Chondrocyte (in vitro differentiated cells): ENCODE measurements at regions not wholly inside any gene's neighbourhood (a gene's known extent, or its start where the extent isn't known, plus 50 kb on each side); places are given as distances from the start of the nearest gene placed in this dataset.

ENCODE experiments used
- DNase-seq: peaks from one replicate; pipeline ENCODE4 v3.0.0; 2021; ENCODE audit warnings: mixed read lengths, low spot score
- H3K27ac Mint-ChIP-seq: one replicate; pipeline ENCODE4 v1.8.0; 2021; ENCODE audit warnings: mild to moderate bottlenecking, moderate library complexity, mixed read lengths; ENCODE audit not compliant: unreplicated experiment
- H3K27me3 Mint-ChIP-seq: 2 replicates; pipeline ENCODE4 v1.8.0; 2021; ENCODE audit warnings: low read depth, mixed read lengths
- H3K36me3 Mint-ChIP-seq: 2 replicates; pipeline ENCODE4 v1.8.0; 2021; ENCODE audit warnings: low read depth, mixed read lengths
- H3K4me1 Mint-ChIP-seq: 2 replicates; pipeline ENCODE4 v1.8.0; 2021; ENCODE audit warnings: low read depth, mild to moderate bottlenecking, mixed read lengths
- H3K4me3 Mint-ChIP-seq: one replicate; pipeline ENCODE4 v1.8.0; 2021; ENCODE audit warnings: mild to moderate bottlenecking, moderate library complexity, mixed read lengths; ENCODE audit not compliant: unreplicated experiment
- H3K9me3 Mint-ChIP-seq: 2 replicates; pipeline ENCODE4 v1.8.0; 2021; ENCODE audit warnings: low read depth, mixed read lengths
- TF ChIP-seq, protein P1 (sequence below): fragments of 200-600 bp; sonication (generic); IDR thresholded peaks from 2 replicates; pipeline ENCODE4 v1.5.0; 2021; ENCODE audit warnings: antibody characterized with exemption, mild to moderate bottlenecking, moderate library complexity

DNA sequence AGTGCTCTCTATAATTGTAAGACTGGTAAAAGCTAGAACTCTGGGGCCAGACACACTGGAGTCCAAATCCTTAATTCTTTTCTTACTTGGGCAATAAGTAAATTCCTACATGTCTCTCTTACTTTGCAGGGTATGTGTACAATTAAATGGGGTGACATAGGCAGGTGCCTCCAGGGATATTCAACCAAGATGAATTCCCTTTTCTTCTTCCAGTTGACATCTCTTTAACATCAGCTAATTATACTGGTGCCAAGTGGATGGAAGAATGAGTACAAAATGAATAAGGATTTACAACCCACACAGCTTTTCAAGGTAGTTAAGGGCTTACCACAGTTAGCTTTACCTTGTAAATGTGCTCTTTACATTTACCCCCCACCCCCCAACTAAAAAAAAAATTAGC is 295.5 kb upstream of the GADL1 start:
- no peaks in the 10 kb centered on the region for H3K27me3 Mint-ChIP-seq
- TF ChIP-seq, protein P1, sequence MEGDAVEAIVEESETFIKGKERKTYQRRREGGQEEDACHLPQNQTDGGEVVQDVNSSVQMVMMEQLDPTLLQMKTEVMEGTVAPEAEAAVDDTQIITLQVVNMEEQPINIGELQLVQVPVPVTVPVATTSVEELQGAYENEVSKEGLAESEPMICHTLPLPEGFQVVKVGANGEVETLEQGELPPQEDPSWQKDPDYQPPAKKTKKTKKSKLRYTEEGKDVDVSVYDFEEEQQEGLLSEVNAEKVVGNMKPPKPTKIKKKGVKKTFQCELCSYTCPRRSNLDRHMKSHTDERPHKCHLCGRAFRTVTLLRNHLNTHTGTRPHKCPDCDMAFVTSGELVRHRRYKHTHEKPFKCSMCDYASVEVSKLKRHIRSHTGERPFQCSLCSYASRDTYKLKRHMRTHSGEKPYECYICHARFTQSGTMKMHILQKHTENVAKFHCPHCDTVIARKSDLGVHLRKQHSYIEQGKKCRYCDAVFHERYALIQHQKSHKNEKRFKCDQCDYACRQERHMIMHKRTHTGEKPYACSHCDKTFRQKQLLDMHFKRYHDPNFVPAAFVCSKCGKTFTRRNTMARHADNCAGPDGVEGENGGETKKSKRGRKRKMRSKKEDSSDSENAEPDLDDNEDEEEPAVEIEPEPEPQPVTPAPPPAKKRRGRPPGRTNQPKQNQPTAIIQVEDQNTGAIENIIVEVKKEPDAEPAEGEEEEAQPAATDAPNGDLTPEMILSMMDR, result no peak
- H3K4me1 Mint-ChIP-seq, result peaks cover 16% of the 10 kb centered on the region
- peaks cover 1% of the 10 kb centered on the region for H3K36me3 Mint-ChIP-seq
- DNase-seq, result no peak
- H3K27ac Mint-ChIP-seq, result no peak overlapping the region
- peaks cover 5% of the 10 kb centered on the region for H3K9me3 Mint-ChIP-seq
- H3K4me3 Mint-ChIP-seq, result no peak overlapping the region

GRCh38 chr3:31191354-31191753 is 296.9 kb upstream of the GADL1 start:
- no peak overlapping the region for H3K27ac Mint-ChIP-seq
- H3K36me3 Mint-ChIP-seq, result peaks cover 1% of the 10 kb centered on the region
- H3K27me3 Mint-ChIP-seq, result no peaks in the 10 kb centered on the region
- no peak for DNase-seq
- H3K4me3 Mint-ChIP-seq, result no peak overlapping the region
- peaks cover 9% of the 10 kb centered on the region for H3K4me1 Mint-ChIP-seq
- TF ChIP-seq, protein P1, result no peak
- peaks cover 5% of the 10 kb centered on the region for H3K9me3 Mint-ChIP-seq

GRCh38 chr3:31193429-31193828 is 299.0 kb upstream of the GADL1 start:
- Mint-ChIP-seq H3K4me3 (no peak overlapping the region), H3K27ac (no peak overlapping the region), H3K36me3 (peaks cover 1% of the 10 kb centered on the region), H3K27me3 (no peaks in the 10 kb centered on the region), H3K4me1 (peaks cover 3% of the 10 kb centered on the region), H3K9me3 (peaks cover 5% of the 10 kb centered on the region)
- DNase-seq, result no peak
- TF ChIP-seq, protein P1, result no peak

- H3K27ac Mint-ChIP-seq, result no peak overlapping the region
- TF ChIP-seq, protein P1, result no peak
- no peak overlapping the region for H3K4me3 Mint-ChIP-seq
- peaks cover 5% of the 10 kb centered on the region for H3K9me3 Mint-ChIP-seq
- H3K36me3 Mint-ChIP-seq, result peaks cover 1% of the 10 kb centered on the region
- DNase-seq, result no peak
- H3K27me3 Mint-ChIP-seq, result no peaks in the 10 kb centered on the region
- peaks cover 3% of the 10 kb centered on the region for H3K4me1 Mint-ChIP-seq
These were observed 299.4 kb upstream of the GADL1 start for GRCh38 chr3:31193871-31194270.

GRCh38 chr3:31196261-31196660 is 301.8 kb upstream of the GADL1 start:
- H3K4me1 Mint-ChIP-seq, result peaks cover 3% of the 10 kb centered on the region
- H3K4me3 Mint-ChIP-seq, result no peak overlapping the region
- H3K27me3 Mint-ChIP-seq, result no peaks in the 10 kb centered on the region
- no peak overlapping the region for H3K27ac Mint-ChIP-seq
- H3K9me3 Mint-ChIP-seq, result peaks cover 10% of the 10 kb centered on the region
- no peak for DNase-seq
- peaks cover 1% of the 10 kb centered on the region for H3K36me3 Mint-ChIP-seq
- TF ChIP-seq, protein P1, result no peak
